ENCODE measurements at regions not wholly inside any gene's neighbourhood (a gene's known extent, or its start where the extent isn't known, plus 50 kb on each side); places are given as distances from the start of the nearest gene placed in this dataset.

GRCh38 chr13:86710013-86710412 lies 910.8 kb upstream of the SLITRK6 start:
- TF ChIP-seq RELA (CRISPR knock-in tag; IDR thresholded peaks at IDR 0.05; ENCODE audit: borderline replicate concordance) (no peak), ARID4B (CRISPR knock-in tag; IDR thresholded peaks at IDR 0.05; ENCODE audit: borderline replicate concordance) (no peak), NFE2L1 (CRISPR knock-in tag; IDR thresholded peaks at IDR 0.05) (no peak), CDX4 (CRISPR knock-in tag; IDR thresholded peaks at IDR 0.05; ENCODE audit: borderline replicate concordance) (no peak), NFYB (CRISPR knock-in tag; conservative IDR thresholded peaks at IDR 0.05; ENCODE audit: low read depth) (no peak), E2F1 (CRISPR knock-in tag; IDR thresholded peaks at IDR 0.05) (no peak), SMAD4 (CRISPR knock-in tag; IDR thresholded peaks at IDR 0.05) (no peak)
- H3K27ac Mint-ChIP-seq = no peak overlapping the region
- CTCF ChIA-PET = no interaction called here
- POLR2A ChIA-PET = no interaction called here
- no peaks in the 10 kb centered on the region for H3K9me3 Mint-ChIP-seq
- H3K27me3 Mint-ChIP-seq (ENCODE audit: low read depth) = no peaks in the 10 kb centered on the region
- H3K4me3 Mint-ChIP-seq = no peak overlapping the region
- DNase-seq (ENCODE audit: low spot score) (no peak), ATAC-seq (no peak)
- no peaks in the 10 kb centered on the region for H3K36me3 Mint-ChIP-seq
- peaks cover 17% of the 10 kb centered on the region for H3K4me1 Mint-ChIP-seq

- POLR2A ChIA-PET = interaction anchor here (0.6 kb wide), 1 partner anchor 55 kb away, joined by 3 read pairs; no protein-coding TSS in a partner anchor
- ATAC-seq (no peak), DNase-seq (ENCODE audit: low spot score) (no peak)
- Mint-ChIP-seq H3K27me3 (ENCODE audit: low read depth) (no peaks in the 10 kb centered on the region), H3K9me3 (no peaks in the 10 kb centered on the region), H3K27ac (no peak overlapping the region), H3K4me1 (peaks cover 17% of the 10 kb centered on the region), H3K4me3 (no peak overlapping the region), H3K36me3 (no peaks in the 10 kb centered on the region)
- CTCF ChIA-PET = no interaction called here
- no peak for TF ChIP-seq TP53 (CRISPR knock-in tag; IDR thresholded peaks at IDR 0.05)
- TF ChIP-seq NFE2L1 (CRISPR knock-in tag; IDR thresholded peaks at IDR 0.05) = no peak
Measured at GRCh38 chr13:86710896-86711295, 911.7 kb upstream of the SLITRK6 start.

- peak; percentile 69 for ATAC-seq
- Mint-ChIP-seq H3K4me3 (no peak overlapping the region), H3K4me1 (peaks cover 13% of the 10 kb centered on the region), H3K27ac (no peak overlapping the region), H3K9me3 (no peaks in the 10 kb centered on the region), H3K36me3 (no peaks in the 10 kb centered on the region), H3K27me3 (ENCODE audit: low read depth) (no peaks in the 10 kb centered on the region)
- CTCF ChIA-PET = no interaction called here
- DNase-seq (ENCODE audit: low spot score) = no peak
- POLR2A ChIA-PET = interaction anchor here (0.6 kb wide), 1 partner anchor 1623 kb away, joined by 4 read pairs; no protein-coding TSS in a partner anchor
- TF ChIP-seq AFF4 (CRISPR knock-in tag; IDR thresholded peaks at IDR 0.05; ENCODE audit: borderline replicate concordance) (no peak), ZNF416 (CRISPR knock-in tag; IDR thresholded peaks at IDR 0.05) (no peak), CREM (CRISPR knock-in tag; IDR thresholded peaks at IDR 0.05) (no peak), CREB1 (CRISPR knock-in tag; IDR thresholded peaks at IDR 0.05) (no peak), HMGXB4 (CRISPR knock-in tag; IDR thresholded peaks at IDR 0.05) (no peak), GTF2I (CRISPR knock-in tag; conservative IDR thresholded peaks at IDR 0.05) (no peak), GRHL2 (CRISPR knock-in tag; IDR thresholded peaks at IDR 0.05; ENCODE audit: insufficient replicate concordance, severe bottlenecking) (no peak), E2F1 (CRISPR knock-in tag; IDR thresholded peaks at IDR 0.05) (no peak), PREB (CRISPR knock-in tag; IDR thresholded peaks at IDR 0.05; ENCODE audit: borderline replicate concordance) (no peak), HMGA2 (CRISPR knock-in tag; IDR thresholded peaks at IDR 0.05) (no peak)
Measured at GRCh38 chr13:86714495-86714894, 915.3 kb upstream of the SLITRK6 start.

All from WTC11 (cell line).